Right ventricle myocardium superior (tissue), 1 donor: ENCODE measurements at regions not wholly inside any gene's neighbourhood (a gene's known extent, or its start where the extent isn't known, plus 50 kb on each side); places are given as distances from the start of the nearest gene placed in this dataset.
"Not testable (repeated sequence)": the region's sequence is repeated elsewhere in the genome, so short reads cannot be mapped to it uniquely, and the experiment has no call there.

Experiments used
- ATAC-seq: fragments of 200-7000 bp; cut with Tn5 transposase; one replicate; pipeline ENCODE4 v1.9.1; 2020; ENCODE audit warnings: mild to moderate bottlenecking; ENCODE audit not compliant: poor library complexity
- DNase-seq: peaks from one replicate; pipeline ENCODE4 v3.0.0-alpha.2; 2020
- intact Hi-C: fragments of 100-400 bp; cut with DNase I; formaldehyde crosslinking; loops from one replicate; pipeline ENCODE4 v1.11.2; 2022
- donor health status: DM: no; HTN: yes; CAD: no; lungs with severe emphysema.

- intact Hi-C loops: no loop called here
These were observed 58.1 kb upstream of the TUNAR start for GRCh38 chr14:95818581-95818980.

GRCh38 chr14:95817271-95817670 lies 59.4 kb upstream of the TUNAR start:
- intact Hi-C loops: no loop called here
- DNase-seq: no peak
- ATAC-seq: no peak

More at GRCh38 chr14:95818581-95818980, 58.1 kb upstream of the TUNAR start:
- DNase-seq (no peak), ATAC-seq (no peak)

GRCh38 chr14:95816539-95816938 lies 60.1 kb upstream of the TUNAR start:
- ATAC-seq (no peak), DNase-seq (no peak)
- intact Hi-C loops: no loop called here

GRCh38 chr14:95815226-95815690 lies 61.4 kb upstream of the TUNAR start:
- no peak for DNase-seq
- ATAC-seq: no peak
- intact Hi-C loops: no loop called here

- ATAC-seq: no peak
These were observed 62.0 kb upstream of the TUNAR start for GRCh38 chr14:95814363-95815225.

GRCh38 chr14:95811813-95812212 lies 64.8 kb upstream of the TUNAR start:
- no peak for ATAC-seq
- intact Hi-C loops: no loop called here
- no peak for DNase-seq

More at GRCh38 chr14:95814363-95815225, 62.0 kb upstream of the TUNAR start:
- intact Hi-C loops: no loop called here
- no peak for DNase-seq

- ATAC-seq (no peak), DNase-seq (no peak)
- intact Hi-C loops: no loop called here
These were observed 68.3 kb upstream of the TUNAR start for GRCh38 chr14:95808371-95808770.

- intact Hi-C loops: no loop called here
- no peak for ATAC-seq
These were observed 79.8 kb upstream of the TUNAR start for GRCh38 chr14:95796788-95797187.

GRCh38 chr14:95787941-95788340 lies 74.0 kb upstream of the TCL1A start:
- ATAC-seq: no peak
- no peak for DNase-seq
- intact Hi-C loops: no loop called here

More at GRCh38 chr14:95796788-95797187, 79.8 kb upstream of the TUNAR start:
- DNase-seq: no peak

- no peak for ATAC-seq
- no peak for DNase-seq
- intact Hi-C loops: no loop called here
These were observed 72.6 kb upstream of the TCL1A start for GRCh38 chr14:95786566-95786965.

GRCh38 chr14:95784137-95784536 lies 70.2 kb upstream of the TCL1A start:
- intact Hi-C loops: no loop called here
- DNase-seq: no peak
- no peak for ATAC-seq

GRCh38 chr14:95776798-95777534 lies 63.0 kb upstream of the TCL1A start:
- ATAC-seq: no peak
- intact Hi-C loops: no loop called here
- DNase-seq: no peak

- intact Hi-C loops: loop anchor here (5.0 kb wide), 1 partner anchor 212 kb away; no protein-coding TSS in a partner anchor
- ATAC-seq (no peak), DNase-seq (no peak)
These were observed 60.6 kb upstream of the TCL1A start for GRCh38 chr14:95774265-95775160.

GRCh38 chr14:95770777-95771176 lies 56.9 kb upstream of the TCL1A start:
- ATAC-seq (no peak), DNase-seq (no peak)
- intact Hi-C loops: loop anchor here (5.0 kb wide), 1 partner anchor 208 kb away; no protein-coding TSS in a partner anchor

GRCh38 chr14:95769976-95770375 lies 56.1 kb upstream of the TCL1A start:
- DNase-seq (no peak), ATAC-seq (no peak)
- intact Hi-C loops: loop anchor here (5.0 kb wide), 1 partner anchor 208 kb away; no protein-coding TSS in a partner anchor

- intact Hi-C loops, DNase-seq, ATAC-seq: not testable (repeated sequence)
These were observed 55.5 kb upstream of the TCL1A start for GRCh38 chr14:95769431-95769830.

- intact Hi-C loops: no loop called here
- no peak for ATAC-seq
- DNase-seq: no peak
These were observed 51.1 kb upstream of the TCL1A start for GRCh38 chr14:95765051-95765450.

GRCh38 chr14:95763875-95764274 lies 50.0 kb upstream of the TCL1A start:
- no peak for DNase-seq
- intact Hi-C loops: no loop called here
- ATAC-seq: no peak
